Activated CD8-positive, alpha-beta memory T cell treated with anti-CD3 and anti-CD28 coated beads, Interleukin-2, amount 50 U/mL, for 4 hours (primary cell): ENCODE measurements at regions not wholly inside any gene's neighbourhood (a gene's known extent, or its start where the extent isn't known, plus 50 kb on each side); places are given as distances from the start of the nearest gene placed in this dataset.
"Not testable (repeated sequence)": the region's sequence is repeated elsewhere in the genome, so short reads cannot be mapped to it uniquely, and the experiment has no call there.

Experiments
- DNase-seq: peaks from one replicate; pipeline ENCODE4 v3.0.0-alpha.2; 2020

DNA sequence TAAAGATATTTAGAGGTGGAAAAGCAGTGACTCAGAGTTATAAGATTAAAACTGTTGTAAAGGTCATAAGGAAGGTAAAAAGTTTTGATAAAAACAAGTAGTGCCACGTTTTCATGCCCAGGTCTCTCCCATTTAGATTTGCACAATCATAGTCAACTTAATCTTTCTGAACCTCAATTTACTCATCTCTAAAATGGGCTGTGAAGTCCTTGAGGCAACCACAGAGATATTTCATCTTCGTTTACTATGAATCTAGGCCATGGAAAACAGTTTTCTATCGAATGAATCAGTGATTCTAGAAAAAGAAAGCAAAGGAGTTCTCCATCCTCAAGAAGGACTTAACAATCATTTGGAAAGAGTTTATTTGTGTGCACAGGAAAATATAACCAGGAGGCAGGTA, 190.2 kb downstream of the EDN1 start:
- no peak for DNase-seq

GRCh38 chr6:12481292-12481691, 191.1 kb downstream of the EDN1 start:
- DNase-seq: no peak

DNA sequence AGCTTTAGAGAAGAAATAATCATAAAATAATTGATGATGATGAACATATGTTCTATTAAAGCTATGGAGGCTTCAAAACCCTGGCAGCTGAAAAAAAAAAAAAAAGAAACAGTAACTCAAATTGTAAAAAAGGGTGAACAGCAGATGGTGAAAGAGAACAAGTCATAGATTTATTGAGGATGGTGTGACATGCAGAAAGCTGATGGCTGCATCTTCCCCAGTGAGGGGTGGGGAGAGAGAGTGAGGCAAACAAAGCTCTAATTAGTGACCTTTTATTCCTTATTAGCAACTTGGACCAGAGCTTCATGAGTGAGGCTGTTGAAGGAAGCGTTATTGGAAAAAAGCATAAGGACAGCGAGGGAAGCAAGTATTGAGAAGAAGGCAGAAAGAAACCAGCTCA, 191.7 kb downstream of the EDN1 start:
- no peak for DNase-seq

DNA sequence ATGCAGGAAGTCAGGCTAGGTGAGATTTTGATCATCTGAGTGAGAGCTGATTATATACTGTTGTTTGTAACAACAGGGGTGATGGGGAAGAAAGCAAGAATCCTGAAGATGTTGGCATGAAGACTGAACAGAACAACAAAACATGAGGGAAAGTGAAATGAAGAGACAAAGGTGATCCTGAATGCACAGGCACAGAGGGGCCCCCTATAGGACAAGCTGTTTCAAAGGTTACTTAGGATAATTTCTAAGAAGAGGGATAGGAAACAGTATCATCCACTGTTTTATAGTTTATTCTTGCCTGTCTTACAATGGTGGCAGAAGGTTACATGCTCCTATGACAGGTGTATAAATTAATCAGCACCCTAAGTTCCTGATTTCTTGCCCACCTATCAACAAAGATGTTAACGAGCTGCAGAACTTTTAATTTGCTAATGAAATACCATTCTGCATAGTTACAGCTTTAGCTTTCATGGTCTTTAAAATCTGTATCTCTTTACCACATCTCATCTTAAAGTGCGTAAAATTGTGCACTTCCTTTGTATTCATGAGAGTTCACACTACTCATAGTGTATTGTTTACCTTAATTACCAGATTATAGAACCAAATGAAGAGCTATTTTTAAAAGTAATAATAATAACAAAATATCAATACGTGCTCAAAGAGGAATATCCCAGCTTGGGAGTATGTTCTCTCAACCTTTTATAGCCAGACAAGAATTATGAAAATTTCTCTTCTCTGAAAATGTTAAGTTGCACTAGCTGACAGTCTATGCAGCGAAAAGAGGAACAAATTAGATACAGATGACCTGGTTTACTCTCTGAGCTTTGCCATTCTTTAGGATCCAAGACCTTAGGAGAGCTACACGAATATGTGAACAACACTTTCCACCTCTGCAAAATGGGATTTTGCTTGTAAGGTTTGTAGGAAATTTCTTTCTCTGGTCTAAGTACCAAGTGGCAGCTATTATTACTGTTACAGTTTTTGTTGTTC, 192.5 kb downstream of the EDN1 start:
- DNase-seq: no peak

DNA sequence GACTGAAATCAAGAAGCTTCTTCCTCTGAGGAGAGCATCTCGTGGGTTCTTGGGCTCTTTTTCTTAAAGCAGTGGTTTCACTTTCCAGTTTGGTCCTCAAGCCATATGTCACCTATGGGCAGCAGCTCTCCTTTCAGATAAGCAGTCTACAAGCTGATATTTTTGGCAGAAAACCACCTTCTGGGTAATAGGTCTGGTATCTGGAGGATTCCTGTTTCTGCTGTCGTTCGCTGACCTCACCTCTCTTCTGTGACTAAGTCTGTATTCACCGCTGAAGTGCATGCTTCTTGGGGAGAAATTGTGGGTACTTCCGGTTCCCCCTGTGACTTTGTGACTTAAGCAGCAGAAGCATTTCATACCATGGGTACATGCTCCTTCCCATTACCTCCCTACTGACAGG, 193.6 kb downstream of the EDN1 start:
- DNase-seq: no peak

DNA sequence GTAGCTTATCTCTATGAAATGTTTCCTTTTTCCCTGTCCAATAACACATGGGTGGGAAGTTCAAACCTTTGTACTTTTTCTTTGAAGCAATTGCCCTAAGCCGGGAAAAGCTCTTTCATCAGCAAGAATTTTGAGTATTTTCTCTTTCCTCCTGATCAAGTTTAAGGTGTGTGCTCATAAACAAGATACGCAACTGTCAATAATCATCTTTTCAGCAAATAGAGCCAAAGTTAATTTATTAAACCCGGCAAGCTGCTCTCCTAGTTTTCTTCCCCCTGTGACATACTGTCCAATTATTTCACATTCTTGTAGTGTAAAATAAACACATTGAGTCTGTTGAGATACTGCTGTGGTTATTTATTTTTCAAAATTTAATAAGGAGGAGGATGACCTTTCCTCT, 194.4 kb downstream of the EDN1 start:
- no peak for DNase-seq

GRCh38 chr6:12485226-12485764, 195.1 kb downstream of the EDN1 start:
- DNase-seq: no peak

- no peak for DNase-seq
Measured at GRCh38 chr6:12485837-12486236, 195.7 kb downstream of the EDN1 start.

- DNase-seq: no peak
Measured at GRCh38 chr6:12490351-12490903, 200.3 kb downstream of the EDN1 start.

DNA sequence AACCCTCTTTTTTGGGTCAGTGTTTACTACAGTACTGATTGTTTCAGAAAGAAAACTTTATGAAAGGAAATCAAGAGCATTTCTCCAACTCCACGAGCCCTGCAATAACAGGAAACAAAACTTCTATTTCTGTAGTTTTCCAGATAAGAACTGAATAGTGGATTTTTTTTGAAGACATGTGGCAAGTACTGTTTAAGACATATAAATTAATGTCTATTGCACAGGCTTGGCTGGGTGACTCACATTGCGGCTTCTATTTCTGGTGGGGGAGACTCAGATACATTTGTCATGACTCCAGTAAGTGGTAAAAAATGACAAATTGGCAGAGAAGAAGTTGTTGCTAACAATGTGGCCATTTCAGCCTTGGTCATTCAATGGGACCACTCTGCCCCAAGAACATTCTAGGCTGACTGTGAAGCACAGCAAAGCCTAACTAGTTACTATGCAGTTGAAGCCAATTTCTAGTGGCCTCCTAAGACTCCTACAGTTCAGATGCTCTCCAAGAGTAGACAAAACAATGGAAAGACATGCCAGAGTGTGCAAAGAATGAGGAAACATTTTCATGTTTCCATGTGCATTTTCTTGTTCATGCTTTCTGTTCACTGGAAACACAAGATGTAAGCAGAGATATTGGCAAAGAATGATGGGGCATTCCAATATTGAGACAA, 200.9 kb downstream of the EDN1 start:
- DNase-seq: no peak

GRCh38 chr6:12492929-12493328, 202.8 kb downstream of the EDN1 start:
- DNase-seq: not testable (repeated sequence)

GRCh38 chr6:12493446-12493845, 203.3 kb downstream of the EDN1 start:
- DNase-seq: no peak

GRCh38 chr6:12494161-12494560, 204.0 kb downstream of the EDN1 start:
- no peak for DNase-seq

DNA sequence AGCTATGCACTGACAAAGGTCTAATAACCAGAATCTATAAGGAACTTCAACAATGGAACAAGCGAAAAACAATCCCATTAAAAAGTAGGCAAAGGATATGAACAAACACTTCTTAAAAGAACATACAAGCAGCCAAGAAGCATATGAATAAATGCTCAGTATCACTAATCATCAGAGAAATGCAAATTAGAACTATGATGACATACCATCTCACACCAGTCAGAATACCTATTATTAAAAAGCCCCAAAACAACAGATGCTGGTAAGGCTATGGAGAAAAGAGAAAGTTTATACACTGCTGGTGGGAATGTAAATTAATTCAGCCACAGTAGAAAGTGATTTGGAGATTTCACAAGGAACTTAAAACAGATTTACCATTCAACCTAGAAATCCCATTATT, 211.8 kb downstream of the EDN1 start:
- no peak for DNase-seq

DNA sequence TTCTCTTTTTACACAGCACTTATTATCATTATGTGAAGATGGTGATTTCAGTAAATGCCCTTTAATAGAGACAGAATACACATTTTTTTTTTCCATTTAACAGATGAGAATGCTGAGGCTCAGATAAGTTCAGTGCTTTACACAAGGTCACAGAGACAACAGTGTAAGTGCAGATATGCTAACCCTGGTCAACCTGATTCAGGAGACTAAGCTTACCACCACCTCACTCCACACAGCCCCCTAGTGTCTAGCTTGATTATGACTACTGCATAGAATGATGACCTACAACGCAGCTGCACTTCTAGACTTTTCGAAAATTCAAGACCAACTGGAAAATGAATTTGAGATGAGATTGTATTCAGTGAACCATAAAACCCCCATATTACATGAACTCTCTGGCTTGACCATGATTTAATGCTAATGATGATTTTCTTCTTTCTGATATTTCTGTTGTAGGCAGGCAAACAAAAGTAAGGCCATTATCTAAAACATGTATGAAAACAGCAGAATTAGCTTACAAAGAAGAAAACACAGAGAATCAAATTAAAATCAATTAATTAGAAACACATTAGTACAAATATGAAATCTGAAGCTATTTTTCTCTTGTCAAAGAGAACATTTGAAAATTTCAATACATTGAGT, 212.1 kb upstream of the PHACTR1 start:
- no peak for DNase-seq

DNA sequence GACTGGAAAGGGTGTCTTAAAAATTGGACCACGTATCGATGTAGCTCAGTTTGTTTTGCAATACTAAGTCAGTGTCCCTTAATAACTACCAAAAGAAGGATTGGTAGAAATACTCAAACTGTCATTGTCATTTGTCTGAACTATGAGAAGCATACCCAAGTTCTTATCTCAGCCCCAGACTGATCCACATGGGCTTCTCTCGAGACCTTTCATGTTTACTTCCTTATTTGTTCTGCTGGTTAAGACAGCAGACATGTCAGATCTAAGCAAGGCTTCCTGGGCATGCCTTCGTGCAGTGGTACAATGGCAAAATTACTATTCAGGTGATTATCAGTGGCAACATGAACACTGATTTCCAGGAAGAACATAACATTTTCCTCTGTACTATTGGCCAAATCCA, 211.1 kb upstream of the PHACTR1 start:
- DNase-seq: no peak

GRCh38 chr6:12506159-12506558, 210.4 kb upstream of the PHACTR1 start:
- no peak for DNase-seq

DNA sequence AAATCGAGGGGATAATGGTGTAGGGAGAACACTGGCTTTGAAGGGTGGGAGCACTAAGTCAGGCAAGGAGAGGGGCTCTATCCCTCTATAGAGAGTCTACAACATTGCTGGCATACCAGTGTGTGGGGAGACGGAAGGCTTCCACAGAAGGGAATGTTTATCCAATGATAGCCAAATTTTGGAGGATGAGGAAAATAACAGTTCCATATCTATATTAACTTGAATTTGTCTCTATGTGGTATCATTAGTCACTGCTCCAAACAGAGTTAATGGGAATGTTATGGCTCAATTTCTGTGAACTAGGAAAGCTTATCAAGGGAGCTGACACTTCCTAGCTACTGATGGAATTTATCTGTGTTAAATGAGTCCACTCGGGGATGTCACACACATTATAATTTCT, 208.9 kb upstream of the PHACTR1 start:
- DNase-seq: no peak

GRCh38 chr6:12508553-12508952, 208.0 kb upstream of the PHACTR1 start:
- DNase-seq: no peak

DNA sequence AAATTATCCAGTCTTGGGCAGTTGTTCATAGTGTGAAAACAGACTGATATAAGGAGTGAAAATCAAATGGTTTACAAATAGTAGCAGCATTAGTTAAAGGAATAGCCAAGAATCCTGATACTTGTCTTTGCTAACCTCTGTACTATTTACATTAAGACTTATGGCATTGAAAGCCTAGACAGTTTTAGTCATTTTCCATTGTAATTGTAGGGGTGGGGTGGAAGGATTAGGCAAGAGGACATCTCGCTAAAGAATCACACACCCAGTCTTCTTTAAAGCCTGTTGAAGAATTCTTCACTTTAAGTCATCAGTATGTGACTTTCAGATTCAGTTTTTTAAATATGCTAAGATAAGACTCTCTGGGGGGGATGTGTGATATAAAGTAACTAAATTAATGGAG, 207.5 kb upstream of the PHACTR1 start:
- DNase-seq: no peak

- DNase-seq: no peak
Measured at GRCh38 chr6:12516070-12516469, 200.5 kb upstream of the PHACTR1 start.

GRCh38 chr6:12522347-12522746, 194.2 kb upstream of the PHACTR1 start:
- no peak for DNase-seq

DNA sequence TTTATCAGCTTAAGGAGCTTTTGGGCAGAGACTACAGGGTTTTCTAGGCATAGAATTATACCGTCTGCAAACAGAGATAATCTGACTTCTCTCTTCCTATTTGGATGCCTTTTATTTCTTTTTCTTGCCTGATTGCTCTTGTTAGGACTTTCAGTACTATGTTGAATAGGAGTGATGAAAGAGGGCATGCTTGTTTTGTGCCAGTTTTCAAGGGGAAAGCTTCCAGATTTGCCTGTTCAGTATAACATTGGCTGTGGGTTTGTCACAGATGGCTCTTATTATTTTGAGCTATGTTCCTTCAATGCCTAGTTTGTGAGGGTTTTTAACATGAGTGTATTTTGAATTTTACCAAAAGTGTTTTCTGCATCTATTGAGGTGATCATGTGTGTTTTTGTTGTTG, 192.8 kb upstream of the PHACTR1 start:
- no peak for DNase-seq
